ENCODE measurements at regions not wholly inside any gene's neighbourhood (a gene's known extent, or its start where the extent isn't known, plus 50 kb on each side); places are given as distances from the start of the nearest gene placed in this dataset.

GRCh38 chr1:94736073-94736472 lies 84.1 kb upstream of the SLC44A3 start:
- Histone ChIP-seq H2AK5ac (ENCODE audit: low read depth, low read length) (no peak overlapping the region), H2AFZ (replicated peaks; ENCODE audit: low read length, poor library complexity) (no peak overlapping the region), H3K9ac (ENCODE audit: low read depth, low read length) (no peak overlapping the region), H2BK15ac (ENCODE audit: low read depth, low read length) (peak overlapping the region; percentile 95; the same call in 2 of the 3 replicates), H3K4ac (ENCODE audit: low read depth, low read length) (peak overlapping the region; percentile 89; the same call in 1 of the 2 replicates), H2BK20ac (ENCODE audit: low read depth, low read length) (peak overlapping the region; percentile 83), H3K9me1 (ENCODE audit: insufficient read depth, low read length) (peaks cover 26% of the 10 kb centered on the region), H3K56ac (ENCODE audit: extremely low read depth, insufficient read depth, low read length) (peak overlapping the region; percentile 47; the same call in 1 of the 2 replicates), H2AK9ac (replicated peaks; ENCODE audit: low read depth, low read length, poor library complexity) (no peak overlapping the region), H3K4me2 (ENCODE audit: low read depth, low read length) (no peak overlapping the region), H2BK120ac (ENCODE audit: low read depth, low read length) (peak overlapping the region; percentile 90), H3K9me3 (ENCODE audit: control insufficient read depth, insufficient read depth, low read length) (no peaks in the 10 kb centered on the region), H4K91ac (ENCODE audit: insufficient read depth, low read depth, low read length) (no peak overlapping the region), H3K4me1 (ENCODE audit: control insufficient read depth, insufficient read depth, low read length) (peaks cover 31% of the 10 kb centered on the region), H4K8ac (ENCODE audit: low read depth in 2 of 2, low read length in 2 of 2) (no peak overlapping the region; a peak in 2 of 4 replicates), H3K36me3 (ENCODE audit: control insufficient read depth, insufficient read depth, low read length) (no peaks in the 10 kb centered on the region), H3K18ac (ENCODE audit: low read depth, low read length) (no peak overlapping the region), H4K20me1 (ENCODE audit: insufficient read depth, low read length) (no peaks in the 10 kb centered on the region), H3K4me3 (ENCODE audit: insufficient read depth, low read depth, low read length) (no peak overlapping the region), H2BK5ac (ENCODE audit: low read depth, low read length, poor library complexity, severe bottlenecking) (peak overlapping the region; percentile 72), H4K5ac (ENCODE audit: low read depth, low read length) (no peak overlapping the region), H3K27ac (ENCODE audit: insufficient read depth, low read length) (no peak overlapping the region), H3K23ac (ENCODE audit: low read depth, low read length) (no peak overlapping the region), H3K27me3 (ENCODE audit: control insufficient read depth, insufficient read depth, low read length) (no peaks in the 10 kb centered on the region), H3K79me1 (ENCODE audit: low read depth in 1 of 2, low read length in 2 of 2) (peaks cover 0 to 4% of the 10 kb centered on the region in 2 experiments; a peak in 1 of 4 replicates), H3K14ac (replicated peaks; ENCODE audit: low read depth, low read length) (peak overlapping the region; percentile 85; the same call in 1 of the 2 replicates)
- in situ Hi-C loops (cut with MboI; ENCODE audit: low sequenced_read_pairs) = no loop called here
- POLR2A ChIA-PET (ENCODE audit: unreplicated experiment) = interaction anchor here (0.7 kb wide), 1 partner anchor 212 kb away, joined by 3 read pairs; no protein-coding TSS in a partner anchor
- TF ChIP-seq MAFK (IDR thresholded peaks at IDR 0.05; ENCODE audit: low read depth, low read length) (no peak), CEBPB (IDR thresholded peaks at IDR 0.05; ENCODE audit: low read depth, low read length) (no peak), MAZ (IDR thresholded peaks at IDR 0.05; ENCODE audit: borderline replicate concordance, low read depth, low read length) (no peak), RAD21 (IDR thresholded peaks at IDR 0.05; ENCODE audit: low read length) (no peak), FOS (IDR thresholded peaks at IDR 0.05; ENCODE audit: low read depth, low read length) (no peak), RFX5 (IDR thresholded peaks at IDR 0.05; ENCODE audit: low read depth, low read length) (no peak), POLR2A (IDR thresholded peaks at IDR 0.05; ENCODE audit: low read depth, low read length) (no peak), NFE2L2 (IDR thresholded peaks at IDR 0.05; ENCODE audit: low read depth, low read length) (no peak), CTCF (conservative IDR thresholded peaks at IDR 0.05; ENCODE audit: low read depth, low read length) (no peak), USF2 (IDR thresholded peaks at IDR 0.05; ENCODE audit: low read depth, low read length) (no peak), RCOR1 (IDR thresholded peaks at IDR 0.05; ENCODE audit: insufficient replicate concordance, low read length) (no peak), BHLHE40 (IDR thresholded peaks at IDR 0.05; ENCODE audit: low read depth, low read length) (no peak), SMC3 (IDR thresholded peaks at IDR 0.05; ENCODE audit: low read depth, low read length) (no peak), ELK1 (IDR thresholded peaks at IDR 0.05; ENCODE audit: borderline replicate concordance, low read depth, low read length) (no peak), CHD1 (IDR thresholded peaks at IDR 0.05; ENCODE audit: low read depth, low read length) (no peak), MXI1 (IDR thresholded peaks at IDR 0.05; ENCODE audit: borderline replicate concordance, low read depth, low read length) (no peak)
- BruUV-seq (replicated peaks) = no TSS peak
- DNase-seq = no peak
- intact Hi-C loops (cut with micrococcal nuclease) = no loop called here
- dilution Hi-C loops (cut with HindIII; ENCODE audit: low sequenced_read_pairs, unreplicated experiment) = no loop called here
- CTCF ChIA-PET = no interaction called here
- no peak for ATAC-seq (ENCODE audit: low read depth)
- WGBS, 2 experiments (ENCODE audit: extremely low coverage in 2 of 2, insufficient read length in 1 of 2) = no CpG with 5 or more reads among the region's 2 CpGs
